ENCODE measurements at regions not wholly inside any gene's neighbourhood (a gene's known extent, or its start where the extent isn't known, plus 50 kb on each side); places are given as distances from the start of the nearest gene placed in this dataset.

DNA sequence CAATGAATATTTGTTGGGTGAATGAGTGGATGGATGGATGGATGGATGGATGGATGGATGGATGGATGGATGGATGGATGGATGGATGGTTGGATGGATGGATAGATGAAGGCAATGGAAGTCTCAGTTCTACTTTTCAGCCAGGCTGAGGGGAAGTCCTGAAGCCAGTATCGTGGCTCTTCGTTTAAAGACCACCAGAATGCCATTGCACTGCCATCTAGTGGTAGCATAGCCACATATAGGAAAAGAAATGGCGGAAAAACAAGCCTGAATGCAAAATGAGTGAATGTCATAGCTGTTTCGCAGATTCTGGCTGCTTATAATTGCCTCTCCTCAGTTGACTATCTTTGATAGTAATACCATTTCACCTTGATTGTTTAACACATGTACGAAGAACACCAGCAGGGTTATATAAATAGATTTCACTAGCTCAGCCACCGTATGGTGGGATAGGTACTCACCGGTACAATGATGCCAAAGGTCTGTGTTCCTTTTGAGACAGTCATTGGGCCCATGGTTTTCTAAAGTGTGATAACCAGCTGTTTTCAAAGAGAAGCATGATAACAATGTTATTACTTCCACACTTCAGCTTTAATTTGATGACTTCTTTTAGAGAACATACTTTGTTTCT, 62.3 kb upstream of the GREB1L start (continued):
- TF ChIP-seq, protein P1, sequence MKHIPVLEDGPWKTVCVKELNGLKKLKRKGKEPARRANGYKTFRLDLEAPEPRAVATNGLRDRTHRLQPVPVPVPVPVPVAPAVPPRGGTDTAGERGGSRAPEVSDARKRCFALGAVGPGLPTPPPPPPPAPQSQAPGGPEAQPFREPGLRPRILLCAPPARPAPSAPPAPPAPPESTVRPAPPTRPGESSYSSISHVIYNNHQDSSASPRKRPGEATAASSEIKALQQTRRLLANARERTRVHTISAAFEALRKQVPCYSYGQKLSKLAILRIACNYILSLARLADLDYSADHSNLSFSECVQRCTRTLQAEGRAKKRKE (CRISPR knock-in tag; IDR thresholded peaks at IDR 0.05; ENCODE audit: low read depth), result no peak
- TF ChIP-seq CEBPB (IDR thresholded peaks at IDR 0.05) (no peak), HOXB13 (CRISPR knock-in tag; IDR thresholded peaks at IDR 0.05; ENCODE audit: low read depth) (no peak), EP300 (IDR thresholded peaks at IDR 0.05) (no peak), RARB (CRISPR knock-in tag; IDR thresholded peaks at IDR 0.05) (no peak), NR3C1 (IDR thresholded peaks at IDR 0.05) (no peak), RNF2 (IDR thresholded peaks at IDR 0.05; ENCODE audit: borderline replicate concordance, low read depth) (no peak)

DNA sequence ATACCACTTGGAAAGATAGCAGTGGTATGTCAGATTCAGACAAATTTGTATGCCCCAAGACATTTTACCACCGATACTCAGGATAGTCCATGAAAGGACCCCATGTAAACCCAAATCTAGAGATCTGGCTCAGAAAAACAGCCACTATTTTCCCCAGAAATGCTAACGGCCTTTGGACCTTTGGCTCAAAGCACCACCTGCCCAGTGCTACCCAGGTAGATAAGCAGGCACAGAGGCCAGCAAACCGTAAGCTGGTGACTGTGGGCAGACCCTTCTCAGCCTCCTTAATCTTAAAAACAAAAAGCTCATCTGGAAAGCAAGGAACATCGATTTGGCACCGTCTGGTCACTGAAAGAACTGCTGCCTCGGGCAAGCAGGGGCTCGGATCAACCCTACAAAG, 61.4 kb upstream of the GREB1L start:
- Histone ChIP-seq H3K4me3 (no peak overlapping the region), H3K27ac (no peak overlapping the region), H3K9me3 (no peaks in the 10 kb centered on the region), H3K4me1 (no peaks in the 10 kb centered on the region), H3K4me2 (no peak overlapping the region)
- TF ChIP-seq HOXB5 (CRISPR knock-in tag; IDR thresholded peaks at IDR 0.05) (no peak), EHMT2 (IDR thresholded peaks at IDR 0.05; ENCODE audit: low read depth) (no peak), TP53 (CRISPR knock-in tag; IDR thresholded peaks at IDR 0.05) (no peak), JUNB (IDR thresholded peaks at IDR 0.05) (no peak), TFCP2L1 (CRISPR knock-in tag; IDR thresholded peaks at IDR 0.05) (no peak), RAD21 (conservative IDR thresholded peaks at IDR 0.05 in 1 of 2, IDR thresholded peaks at IDR 0.05 in 1 of 2) (no peak), CHD2 (IDR thresholded peaks at IDR 0.05; ENCODE audit: low read length, partially characterized antibody) (no peak), MYC (IDR thresholded peaks at IDR 0.05; ENCODE audit: borderline replicate concordance, low read length) (no peak), HEYL (CRISPR knock-in tag; IDR thresholded peaks at IDR 0.05) (no peak), RCOR1 (IDR thresholded peaks at IDR 0.05; ENCODE audit: low read depth, low read length) (no peak)
- TF ChIP-seq, protein P2, sequence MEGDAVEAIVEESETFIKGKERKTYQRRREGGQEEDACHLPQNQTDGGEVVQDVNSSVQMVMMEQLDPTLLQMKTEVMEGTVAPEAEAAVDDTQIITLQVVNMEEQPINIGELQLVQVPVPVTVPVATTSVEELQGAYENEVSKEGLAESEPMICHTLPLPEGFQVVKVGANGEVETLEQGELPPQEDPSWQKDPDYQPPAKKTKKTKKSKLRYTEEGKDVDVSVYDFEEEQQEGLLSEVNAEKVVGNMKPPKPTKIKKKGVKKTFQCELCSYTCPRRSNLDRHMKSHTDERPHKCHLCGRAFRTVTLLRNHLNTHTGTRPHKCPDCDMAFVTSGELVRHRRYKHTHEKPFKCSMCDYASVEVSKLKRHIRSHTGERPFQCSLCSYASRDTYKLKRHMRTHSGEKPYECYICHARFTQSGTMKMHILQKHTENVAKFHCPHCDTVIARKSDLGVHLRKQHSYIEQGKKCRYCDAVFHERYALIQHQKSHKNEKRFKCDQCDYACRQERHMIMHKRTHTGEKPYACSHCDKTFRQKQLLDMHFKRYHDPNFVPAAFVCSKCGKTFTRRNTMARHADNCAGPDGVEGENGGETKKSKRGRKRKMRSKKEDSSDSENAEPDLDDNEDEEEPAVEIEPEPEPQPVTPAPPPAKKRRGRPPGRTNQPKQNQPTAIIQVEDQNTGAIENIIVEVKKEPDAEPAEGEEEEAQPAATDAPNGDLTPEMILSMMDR (IDR thresholded peaks at IDR 0.05), result no peak
- TF ChIP-seq, protein P1 (CRISPR knock-in tag; IDR thresholded peaks at IDR 0.05; ENCODE audit: low read depth), result no peak
- TF ChIP-seq, protein P3, sequence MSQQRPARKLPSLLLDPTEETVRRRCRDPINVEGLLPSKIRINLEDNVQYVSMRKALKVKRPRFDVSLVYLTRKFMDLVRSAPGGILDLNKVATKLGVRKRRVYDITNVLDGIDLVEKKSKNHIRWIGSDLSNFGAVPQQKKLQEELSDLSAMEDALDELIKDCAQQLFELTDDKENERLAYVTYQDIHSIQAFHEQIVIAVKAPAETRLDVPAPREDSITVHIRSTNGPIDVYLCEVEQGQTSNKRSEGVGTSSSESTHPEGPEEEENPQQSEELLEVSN (IDR thresholded peaks at IDR 0.05; ENCODE audit: borderline replicate concordance, low read depth), result no peak
- FAIRE-seq (no peak), DNase-seq (ENCODE audit: low read depth in 1 of 2, low spot score in 1 of 2) (no peak), ATAC-seq (no peak)
- POLR2A ChIA-PET, result interaction anchor here (1.1 kb wide), 1 partner anchor 69 kb away, joined by 3 read pairs; the partner anchor contains the start of gene ROCK1
- 40% methylated on average over 7 of the region's 7 CpGs for WGBS (ENCODE audit: missing lambda C conversion rate)
- CTCF ChIA-PET, result interaction anchor here (0.7 to 3.4 kb wide), 7 partner anchors 9 to 308 kb away, joined by 3 to 17 read pairs (median 6); no protein-coding TSS in a partner anchor

DNA sequence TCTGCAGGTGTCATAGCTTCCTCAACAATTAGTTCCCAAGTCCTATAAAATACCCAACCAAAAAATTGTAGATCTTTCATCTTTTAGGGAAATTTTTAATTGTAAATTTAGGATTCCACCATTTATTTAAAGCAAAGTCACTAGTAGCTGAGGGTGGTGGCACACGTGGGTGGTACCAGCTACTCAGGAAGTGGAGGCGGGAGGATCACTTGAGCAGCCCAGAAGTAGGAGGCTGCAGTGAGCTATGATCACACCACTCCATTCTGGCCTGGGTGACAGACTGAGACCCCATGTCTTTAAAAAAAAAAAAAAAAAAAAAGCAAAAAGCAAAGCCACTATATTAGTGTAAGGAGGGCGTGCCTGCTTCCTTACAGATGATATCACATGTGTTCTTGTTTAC, 60.3 kb upstream of the GREB1L start:
- no peak for DNase-seq (ENCODE audit: low read depth in 1 of 2, low spot score in 1 of 2)
- Histone ChIP-seq H3K4me2 (no peak overlapping the region), H3K27ac (no peak overlapping the region), H3K4me3 (no peak overlapping the region), H3K9me3 (no peaks in the 10 kb centered on the region), H3K4me1 (no peaks in the 10 kb centered on the region)
- ChIA-PET CTCF (interaction anchor here (2.2 to 3.4 kb wide), 3 partner anchors 10 to 13 kb away, joined by 6 to 17 read pairs (median 11); no protein-coding TSS in a partner anchor), POLR2A (no interaction called here)
- no peak for FAIRE-seq
- ATAC-seq, result no peak
- WGBS (ENCODE audit: missing lambda C conversion rate), result 72% methylated on average over 3 of the region's 3 CpGs
- TF ChIP-seq MYC (IDR thresholded peaks at IDR 0.05; ENCODE audit: borderline replicate concordance, low read length) (no peak), RNF2 (IDR thresholded peaks at IDR 0.05; ENCODE audit: borderline replicate concordance, low read depth) (no peak)

All from A549 (cell line).